ENCODE measurements at regions not wholly inside any gene's neighbourhood (a gene's known extent, or its start where the extent isn't known, plus 50 kb on each side); places are given as distances from the start of the nearest gene placed in this dataset.

GRCh38 chr4:11611868-11612267 is 183.2 kb upstream of the HS3ST1 start:
- no peaks in the 10 kb centered on the region for H3K4me1 Mint-ChIP-seq (ENCODE audit: low read depth)
- H3K9me3 Mint-ChIP-seq = no peaks in the 10 kb centered on the region
- H3K27ac Mint-ChIP-seq = no peak overlapping the region
- H3K4me3 Mint-ChIP-seq = no peak overlapping the region
- no peaks in the 10 kb centered on the region for H3K36me3 Mint-ChIP-seq (ENCODE audit: low read depth)
- no peaks in the 10 kb centered on the region for H3K27me3 Mint-ChIP-seq

GRCh38 chr4:11609751-11610150 is 181.1 kb upstream of the HS3ST1 start:
- Mint-ChIP-seq H3K4me1 (ENCODE audit: low read depth) (no peaks in the 10 kb centered on the region), H3K4me3 (no peak overlapping the region), H3K9me3 (no peaks in the 10 kb centered on the region), H3K36me3 (ENCODE audit: low read depth) (no peaks in the 10 kb centered on the region), H3K27ac (no peak overlapping the region), H3K27me3 (no peaks in the 10 kb centered on the region)

GRCh38 chr4:11608992-11609391 is 180.3 kb upstream of the HS3ST1 start:
- Mint-ChIP-seq H3K4me3 (no peak overlapping the region), H3K9me3 (no peaks in the 10 kb centered on the region), H3K36me3 (ENCODE audit: low read depth) (no peaks in the 10 kb centered on the region), H3K27ac (no peak overlapping the region), H3K4me1 (ENCODE audit: low read depth) (no peaks in the 10 kb centered on the region), H3K27me3 (no peaks in the 10 kb centered on the region)

GRCh38 chr4:11606078-11606477 is 177.4 kb upstream of the HS3ST1 start:
- no peaks in the 10 kb centered on the region for H3K36me3 Mint-ChIP-seq (ENCODE audit: low read depth)
- no peak overlapping the region for H3K4me3 Mint-ChIP-seq
- no peaks in the 10 kb centered on the region for H3K4me1 Mint-ChIP-seq (ENCODE audit: low read depth)
- no peaks in the 10 kb centered on the region for H3K27me3 Mint-ChIP-seq
- no peaks in the 10 kb centered on the region for H3K9me3 Mint-ChIP-seq
- H3K27ac Mint-ChIP-seq = no peak overlapping the region

- no peak overlapping the region for H3K4me3 Mint-ChIP-seq
- H3K27me3 Mint-ChIP-seq = no peaks in the 10 kb centered on the region
- no peaks in the 10 kb centered on the region for H3K9me3 Mint-ChIP-seq
- H3K36me3 Mint-ChIP-seq (ENCODE audit: low read depth) = no peaks in the 10 kb centered on the region
- H3K27ac Mint-ChIP-seq = no peak overlapping the region
- no peaks in the 10 kb centered on the region for H3K4me1 Mint-ChIP-seq (ENCODE audit: low read depth)
These were observed 176.9 kb upstream of the HS3ST1 start for GRCh38 chr4:11605597-11605996.

- H3K27ac Mint-ChIP-seq = no peak overlapping the region
- no peaks in the 10 kb centered on the region for H3K4me1 Mint-ChIP-seq (ENCODE audit: low read depth)
- H3K27me3 Mint-ChIP-seq = peaks cover 5% of the 10 kb centered on the region
- no peaks in the 10 kb centered on the region for H3K36me3 Mint-ChIP-seq (ENCODE audit: low read depth)
- H3K9me3 Mint-ChIP-seq = no peaks in the 10 kb centered on the region
- H3K4me3 Mint-ChIP-seq = no peak overlapping the region
These were observed 176.1 kb upstream of the HS3ST1 start for GRCh38 chr4:11604821-11605220.

GRCh38 chr4:11603591-11604194 is 175.0 kb upstream of the HS3ST1 start:
- H3K36me3 Mint-ChIP-seq (ENCODE audit: low read depth) = no peaks in the 10 kb centered on the region
- H3K9me3 Mint-ChIP-seq = no peaks in the 10 kb centered on the region
- H3K27me3 Mint-ChIP-seq = peaks cover 5% of the 10 kb centered on the region
- no peak overlapping the region for H3K27ac Mint-ChIP-seq
- no peak overlapping the region for H3K4me3 Mint-ChIP-seq
- H3K4me1 Mint-ChIP-seq (ENCODE audit: low read depth) = no peaks in the 10 kb centered on the region

- Mint-ChIP-seq H3K36me3 (ENCODE audit: low read depth) (no peaks in the 10 kb centered on the region), H3K27ac (no peak overlapping the region), H3K4me1 (ENCODE audit: low read depth) (no peaks in the 10 kb centered on the region), H3K27me3 (peaks cover 5% of the 10 kb centered on the region), H3K4me3 (no peak overlapping the region), H3K9me3 (no peaks in the 10 kb centered on the region)
These were observed 174.1 kb upstream of the HS3ST1 start for GRCh38 chr4:11602606-11603340.

- Mint-ChIP-seq H3K4me3 (no peak overlapping the region), H3K4me1 (ENCODE audit: low read depth) (no peaks in the 10 kb centered on the region), H3K27ac (no peak overlapping the region), H3K36me3 (ENCODE audit: low read depth) (no peaks in the 10 kb centered on the region), H3K9me3 (no peaks in the 10 kb centered on the region), H3K27me3 (peaks cover 5% of the 10 kb centered on the region)
These were observed 170.4 kb upstream of the HS3ST1 start for GRCh38 chr4:11599064-11599463.

- Mint-ChIP-seq H3K36me3 (ENCODE audit: low read depth) (no peaks in the 10 kb centered on the region), H3K4me1 (ENCODE audit: low read depth) (no peaks in the 10 kb centered on the region), H3K9me3 (no peaks in the 10 kb centered on the region), H3K27me3 (peaks cover 5% of the 10 kb centered on the region), H3K4me3 (no peak overlapping the region), H3K27ac (no peak overlapping the region)
These were observed 169.9 kb upstream of the HS3ST1 start for GRCh38 chr4:11598591-11598990.

- Mint-ChIP-seq H3K4me1 (ENCODE audit: low read depth) (no peaks in the 10 kb centered on the region), H3K9me3 (no peaks in the 10 kb centered on the region), H3K27ac (no peak overlapping the region), H3K4me3 (no peak overlapping the region), H3K36me3 (ENCODE audit: low read depth) (no peaks in the 10 kb centered on the region), H3K27me3 (peaks cover 5% of the 10 kb centered on the region)
These were observed 168.8 kb upstream of the HS3ST1 start for GRCh38 chr4:11597506-11597905.

GRCh38 chr4:11596989-11597388 is 168.3 kb upstream of the HS3ST1 start:
- peaks cover 5% of the 10 kb centered on the region for H3K27me3 Mint-ChIP-seq
- no peaks in the 10 kb centered on the region for H3K9me3 Mint-ChIP-seq
- H3K27ac Mint-ChIP-seq = no peak overlapping the region

GRCh38 chr4:11593576-11594116 is 165.0 kb upstream of the HS3ST1 start:
- Mint-ChIP-seq H3K4me3 (no peak overlapping the region), H3K36me3 (ENCODE audit: low read depth) (no peaks in the 10 kb centered on the region), H3K27me3 (no peaks in the 10 kb centered on the region), H3K27ac (no peak overlapping the region), H3K9me3 (no peaks in the 10 kb centered on the region), H3K4me1 (ENCODE audit: low read depth) (no peaks in the 10 kb centered on the region)

More at GRCh38 chr4:11596989-11597388, 168.3 kb upstream of the HS3ST1 start:
- Mint-ChIP-seq H3K36me3 (ENCODE audit: low read depth) (no peaks in the 10 kb centered on the region), H3K4me3 (no peak overlapping the region), H3K4me1 (ENCODE audit: low read depth) (no peaks in the 10 kb centered on the region)

GRCh38 chr4:11592276-11592675 is 163.6 kb upstream of the HS3ST1 start:
- Mint-ChIP-seq H3K4me1 (ENCODE audit: low read depth) (no peaks in the 10 kb centered on the region), H3K36me3 (ENCODE audit: low read depth) (no peaks in the 10 kb centered on the region), H3K9me3 (no peaks in the 10 kb centered on the region), H3K27ac (no peak overlapping the region), H3K27me3 (no peaks in the 10 kb centered on the region), H3K4me3 (no peak overlapping the region)

- Mint-ChIP-seq H3K4me1 (ENCODE audit: low read depth) (no peaks in the 10 kb centered on the region), H3K27ac (no peak overlapping the region)
These were observed 161.4 kb upstream of the HS3ST1 start for GRCh38 chr4:11590132-11590531.

GRCh38 chr4:11589676-11590075 is 161.0 kb upstream of the HS3ST1 start:
- Mint-ChIP-seq H3K36me3 (ENCODE audit: low read depth) (no peaks in the 10 kb centered on the region), H3K27me3 (no peaks in the 10 kb centered on the region), H3K27ac (no peak overlapping the region), H3K9me3 (no peaks in the 10 kb centered on the region), H3K4me3 (no peak overlapping the region), H3K4me1 (ENCODE audit: low read depth) (no peaks in the 10 kb centered on the region)

More at GRCh38 chr4:11590132-11590531, 161.4 kb upstream of the HS3ST1 start:
- H3K27me3 Mint-ChIP-seq = no peaks in the 10 kb centered on the region
- no peaks in the 10 kb centered on the region for H3K9me3 Mint-ChIP-seq
- H3K36me3 Mint-ChIP-seq (ENCODE audit: low read depth) = no peaks in the 10 kb centered on the region
- no peak overlapping the region for H3K4me3 Mint-ChIP-seq

Measured in stimulated activated naive CD8-positive, alpha-beta T cell treated with anti-CD3 and anti-CD28 coated beads, Interleukin-15, Interleukin-2, amounts not matched to agents 100 ng/mL and 50 ng/mL, for 24 hours (primary cell).